RWPE2 (cell line): ENCODE measurements at regions not wholly inside any gene's neighbourhood (a gene's known extent, or its start where the extent isn't known, plus 50 kb on each side); places are given as distances from the start of the nearest gene placed in this dataset.
"Not testable (repeated sequence)": the region's sequence is repeated elsewhere in the genome, so short reads cannot be mapped to it uniquely, and the experiment has no call there.

ENCODE experiments used
- ATAC-seq: fragments of 200-7000 bp; cut with Tn5 transposase; 3 replicates; pipeline ENCODE4 v1.9.1; 2021; ENCODE audit warnings: low read depth
- DNase-seq: peaks from one replicate; pipeline ENCODE4 v3.0.0-alpha.2; 2020; ENCODE audit warnings: low spot score
- H3K27ac ChIP-seq: fragments of 450-650 bp; 2 replicates; pipeline ENCODE4 v1.5.1; 2017; ENCODE audit warnings: mild to moderate bottlenecking; ENCODE audit not compliant: poor library complexity, severe bottlenecking
- H3K27me3 ChIP-seq: fragments of 250-450 bp; sonication (Bioruptor Pico); 2 replicates; pipeline ENCODE4 v1.5.1; 2021; ENCODE audit warnings: mild to moderate bottlenecking, moderate library complexity; ENCODE audit not compliant: insufficient read depth, poor library complexity, severe bottlenecking
- H3K36me3 ChIP-seq: fragments of 250-450 bp; sonication (Bioruptor Pico); 2 replicates; pipeline ENCODE4 v1.5.1; 2020; ENCODE audit warnings: low read depth, mild to moderate bottlenecking, moderate library complexity
- H3K4me1 ChIP-seq: fragments of 250-450 bp; sonication (Bioruptor Pico); 2 replicates; pipeline ENCODE4 v1.5.1; 2021; ENCODE audit warnings: mild to moderate bottlenecking, moderate library complexity; ENCODE audit not compliant: insufficient read depth, poor library complexity, severe bottlenecking
- H3K4me3 ChIP-seq: fragments of 250-450 bp; sonication (Bioruptor Pico); 2 replicates; pipeline ENCODE4 v1.5.1; 2021; ENCODE audit warnings: mild to moderate bottlenecking, moderate library complexity; ENCODE audit not compliant: severe bottlenecking
- H3K9me3 ChIP-seq: fragments of 250-450 bp; sonication (Bioruptor Pico); 2 replicates; pipeline ENCODE4 v1.5.1; 2021; ENCODE audit warnings: mild to moderate bottlenecking, moderate library complexity; ENCODE audit not compliant: severe bottlenecking
- CTCF ChIP-seq: fragments of 450-650 bp; IDR thresholded peaks from one replicate; pipeline ENCODE4 v1.5.1; 2017; ENCODE audit warnings: mild to moderate bottlenecking, moderate library complexity; ENCODE audit not compliant: poor library complexity, severe bottlenecking

GRCh38 chr21:38112219-38112789 is 144.5 kb upstream of the KCNJ15 start:
- Histone ChIP-seq H3K4me3 (no peak overlapping the region), H3K27ac (no peak overlapping the region), H3K36me3 (no peaks in the 10 kb centered on the region), H3K9me3 (no peaks in the 10 kb centered on the region), H3K4me1 (no peaks in the 10 kb centered on the region), H3K27me3 (no peaks in the 10 kb centered on the region)
- ATAC-seq: no peak
- DNase-seq: no peak
- TF ChIP-seq CTCF: no peak

GRCh38 chr21:38114717-38115333 is 142.0 kb upstream of the KCNJ15 start:
- TF ChIP-seq CTCF: no peak
- Histone ChIP-seq H3K4me3 (no peak overlapping the region), H3K27me3 (no peaks in the 10 kb centered on the region), H3K36me3 (no peaks in the 10 kb centered on the region), H3K27ac (no peak overlapping the region), H3K4me1 (no peaks in the 10 kb centered on the region), H3K9me3 (no peaks in the 10 kb centered on the region)
- ATAC-seq (no peak), DNase-seq (no peak)

GRCh38 chr21:38115870-38116269 is 140.9 kb upstream of the KCNJ15 start:
- Histone ChIP-seq H3K9me3 (no peaks in the 10 kb centered on the region), H3K4me1 (no peaks in the 10 kb centered on the region), H3K4me3 (no peak overlapping the region), H3K27ac (no peak overlapping the region), H3K36me3 (no peaks in the 10 kb centered on the region), H3K27me3 (no peaks in the 10 kb centered on the region)
- DNase-seq (no peak), ATAC-seq (no peak)
- TF ChIP-seq CTCF: no peak

- no peaks in the 10 kb centered on the region for H3K36me3 ChIP-seq
- no peak for TF ChIP-seq CTCF
- no peaks in the 10 kb centered on the region for H3K4me1 ChIP-seq
- no peak for ATAC-seq
- no peaks in the 10 kb centered on the region for H3K27me3 ChIP-seq
- no peak overlapping the region for H3K4me3 ChIP-seq
- no peak for DNase-seq
- H3K9me3 ChIP-seq: no peaks in the 10 kb centered on the region
- H3K27ac ChIP-seq: no peak overlapping the region
Observed at GRCh38 chr21:38119793-38120192, 137.0 kb upstream of the KCNJ15 start.

- not testable (repeated sequence) for H3K9me3 ChIP-seq, H3K4me3 ChIP-seq, H3K4me1 ChIP-seq, DNase-seq, H3K36me3 ChIP-seq, H3K27ac ChIP-seq, ATAC-seq, H3K27me3 ChIP-seq
Observed at GRCh38 chr21:38120679-38120983, 136.2 kb upstream of the KCNJ15 start.
